ENCODE measurements at regions not wholly inside any gene's neighbourhood (a gene's known extent, or its start where the extent isn't known, plus 50 kb on each side); places are given as distances from the start of the nearest gene placed in this dataset.
"Not testable (repeated sequence)": the region's sequence is repeated elsewhere in the genome, so short reads cannot be mapped to it uniquely, and the experiment has no call there.

DNA sequence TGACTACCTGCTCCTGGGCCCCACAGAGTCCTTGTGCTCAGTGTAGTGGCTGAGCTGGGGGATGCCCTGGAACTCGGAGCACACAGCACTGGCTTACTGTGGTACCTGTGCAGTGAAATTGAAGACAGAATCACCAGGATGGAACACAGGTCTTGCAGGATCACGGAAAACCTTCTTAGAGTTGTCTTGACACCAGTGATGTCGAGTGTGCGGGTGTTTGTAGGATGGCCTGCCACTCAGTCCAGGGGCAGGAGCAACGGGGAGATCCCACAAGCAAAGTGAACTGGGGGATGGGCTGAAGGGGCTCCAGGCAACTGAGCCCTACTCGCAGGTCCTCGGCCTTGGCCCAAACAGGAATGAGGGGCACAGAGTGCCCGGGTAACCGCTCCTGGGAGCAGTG lies 122.2 kb upstream of the SERF1A start:
- peak; percentile 2 for DNase-seq
- H3K4me1 Mint-ChIP-seq, result not testable (repeated sequence)

More for the DNA sequence above, 122.2 kb upstream of the SERF1A start:
- H3K27ac Mint-ChIP-seq; ATAC-seq; H3K36me3 Mint-ChIP-seq (ENCODE audit: low read depth); CTCF ChIA-PET; H3K4me3 Mint-ChIP-seq; H3K27me3 Mint-ChIP-seq; intact Hi-C loops (cut with DNase I, micrococcal nuclease); H3K9me3 Mint-ChIP-seq (ENCODE audit: low read depth); POLR2A ChIA-PET: not testable (repeated sequence)
